Upper lobe of left lung (tissue), 6 donors: ENCODE measurements at regions not wholly inside any gene's neighbourhood (a gene's known extent, or its start where the extent isn't known, plus 50 kb on each side); places are given as distances from the start of the nearest gene placed in this dataset.

Source experiments
- ATAC-seq, 2 donors: fragments of 200-7000 bp; cut with Tn5 transposase; one replicate each; pipeline ENCODE4 v1.9.1; 2022; ENCODE audit warnings: mild to moderate bottlenecking in 2 of 2, moderate library complexity in 2 of 2; ENCODE audit not compliant: low FRiP score in 2 of 2
- DNase-seq, 2 donors: peaks; one replicate each; pipeline ENCODE4 v3.0.0-alpha.2; 2019 to 2020
- H3K27ac ChIP-seq, 4 donors: fragments of 200-600 bp; sonication (generic); one replicate each; pipeline ENCODE4 v1.5.1; 2016 to 2019
- H3K27me3 ChIP-seq, 4 donors: fragments of 200-600 bp; sonication (generic); one replicate each; pipeline ENCODE4 v1.5.1; 2017 to 2019
- H3K36me3 ChIP-seq, 4 donors: fragments of 200-600 bp; sonication (generic); one replicate each; pipeline ENCODE4 v1.5.1; 2016 to 2019
- H3K4me1 ChIP-seq, 4 donors: fragments of 200-600 bp; sonication (generic); one replicate each; pipeline ENCODE4 v1.5.1; 2018 to 2019
- H3K4me3 ChIP-seq, 4 donors: fragments of 200-600 bp; sonication (generic); one replicate each; pipeline ENCODE4 v1.5.1; 2017 to 2019; ENCODE audit warnings: mild to moderate bottlenecking in 2 of 4, moderate library complexity in 1 of 4
- H3K9me3 ChIP-seq, 4 donors: fragments of 200-600 bp; sonication (generic); one replicate each; pipeline ENCODE4 v1.5.1; 2018 to 2019
- EP300 ChIP-seq, 4 donors: sonication (generic); formaldehyde crosslinking; IDR thresholded peaks; one replicate each; pipeline ENCODE4 v1.5.1; 2017; ENCODE audit warnings: antibody characterized with exemption in 4 of 4, control low read depth in 2 of 4
- POLR2A ChIP-seq, 4 donors: fragments of 450-650 bp; IDR thresholded peaks; one replicate each; pipeline ENCODE4 v1.5.1; 2016 to 2017; ENCODE audit warnings: antibody characterized with exemption in 4 of 4, mild to moderate bottlenecking in 2 of 4
- POLR2AphosphoS5 ChIP-seq, 2 donors: sonication (generic); formaldehyde crosslinking; IDR thresholded peaks; one replicate each; pipeline ENCODE4 v1.5.1; 2017; ENCODE audit warnings: antibody characterized with exemption in 2 of 2
- whole genome bisulfite sequencing, 2 donors: methylation state at CpG; one replicate each; pipeline ENCODE4 v1.1.5; 2017 to 2018; 5-methylcytosine and 5-hydroxymethylcytosine counted together
- TF ChIP-seq, protein P1 (sequence below), 6 experiments: fragments of 450-650 bp in 4 of 6; fragments of 200-600 bp in 2 of 6; sonication (generic) in 2 of 6; IDR thresholded peaks; one replicate each; pipeline ENCODE4 v1.5.1; 2016 to 2019; ENCODE audit warnings: antibody characterized with exemption in 6 of 6
- donor health status: DM: no; HTN: no; CAD: no; lungs with moderate emphysema.
- donor health status: DM: no; HTN: yes; CAD: no; lungs with severe emphysema.

DNA sequence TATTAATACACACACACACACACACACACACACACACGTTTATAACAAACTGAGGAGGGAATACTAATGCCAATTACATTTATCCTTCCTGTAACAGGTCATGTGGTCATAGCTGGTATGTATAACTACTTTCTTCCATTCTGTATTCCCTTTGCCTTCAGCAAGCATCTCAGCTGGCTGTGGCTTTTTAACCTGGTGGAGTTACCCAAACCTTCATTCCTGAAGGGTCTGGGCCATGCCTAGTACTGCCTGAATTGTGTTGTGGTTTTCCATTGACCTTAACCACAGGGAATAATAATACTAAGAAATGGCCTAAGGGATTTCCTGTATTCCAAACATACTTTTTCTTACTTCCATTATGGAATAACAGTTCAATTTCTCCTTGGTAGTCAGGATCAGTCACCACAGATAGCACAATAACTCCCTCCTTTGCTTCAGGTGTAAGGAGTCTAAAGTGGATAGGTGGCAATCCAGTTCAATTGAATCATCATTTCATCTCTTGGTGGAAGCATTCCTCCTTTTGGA lies 222.2 kb upstream of the MEF2C start:
- DNase-seq = no peak
- no peaks in the 10 kb centered on the region for H3K4me1 ChIP-seq
- WGBS, 2 donors = 5 to 38% methylated on average over 1 of the region's 1 CpG
- no peaks in the 10 kb centered on the region for H3K27me3 ChIP-seq
- H3K4me3 ChIP-seq = no peak overlapping the region
- no peak for ATAC-seq
- no peaks in the 10 kb centered on the region for H3K36me3 ChIP-seq
- no peaks in the 10 kb centered on the region for H3K9me3 ChIP-seq
- no peak for TF ChIP-seq POLR2AphosphoS5 (IDR thresholded peaks at IDR 0.05)
- no peak for TF ChIP-seq EP300 (IDR thresholded peaks at IDR 0.05)
- TF ChIP-seq, protein P1, sequence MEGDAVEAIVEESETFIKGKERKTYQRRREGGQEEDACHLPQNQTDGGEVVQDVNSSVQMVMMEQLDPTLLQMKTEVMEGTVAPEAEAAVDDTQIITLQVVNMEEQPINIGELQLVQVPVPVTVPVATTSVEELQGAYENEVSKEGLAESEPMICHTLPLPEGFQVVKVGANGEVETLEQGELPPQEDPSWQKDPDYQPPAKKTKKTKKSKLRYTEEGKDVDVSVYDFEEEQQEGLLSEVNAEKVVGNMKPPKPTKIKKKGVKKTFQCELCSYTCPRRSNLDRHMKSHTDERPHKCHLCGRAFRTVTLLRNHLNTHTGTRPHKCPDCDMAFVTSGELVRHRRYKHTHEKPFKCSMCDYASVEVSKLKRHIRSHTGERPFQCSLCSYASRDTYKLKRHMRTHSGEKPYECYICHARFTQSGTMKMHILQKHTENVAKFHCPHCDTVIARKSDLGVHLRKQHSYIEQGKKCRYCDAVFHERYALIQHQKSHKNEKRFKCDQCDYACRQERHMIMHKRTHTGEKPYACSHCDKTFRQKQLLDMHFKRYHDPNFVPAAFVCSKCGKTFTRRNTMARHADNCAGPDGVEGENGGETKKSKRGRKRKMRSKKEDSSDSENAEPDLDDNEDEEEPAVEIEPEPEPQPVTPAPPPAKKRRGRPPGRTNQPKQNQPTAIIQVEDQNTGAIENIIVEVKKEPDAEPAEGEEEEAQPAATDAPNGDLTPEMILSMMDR (IDR thresholded peaks at IDR 0.05) = no peak
- TF ChIP-seq POLR2A (IDR thresholded peaks at IDR 0.05) = no peak
- no peak overlapping the region for H3K27ac ChIP-seq

DNA sequence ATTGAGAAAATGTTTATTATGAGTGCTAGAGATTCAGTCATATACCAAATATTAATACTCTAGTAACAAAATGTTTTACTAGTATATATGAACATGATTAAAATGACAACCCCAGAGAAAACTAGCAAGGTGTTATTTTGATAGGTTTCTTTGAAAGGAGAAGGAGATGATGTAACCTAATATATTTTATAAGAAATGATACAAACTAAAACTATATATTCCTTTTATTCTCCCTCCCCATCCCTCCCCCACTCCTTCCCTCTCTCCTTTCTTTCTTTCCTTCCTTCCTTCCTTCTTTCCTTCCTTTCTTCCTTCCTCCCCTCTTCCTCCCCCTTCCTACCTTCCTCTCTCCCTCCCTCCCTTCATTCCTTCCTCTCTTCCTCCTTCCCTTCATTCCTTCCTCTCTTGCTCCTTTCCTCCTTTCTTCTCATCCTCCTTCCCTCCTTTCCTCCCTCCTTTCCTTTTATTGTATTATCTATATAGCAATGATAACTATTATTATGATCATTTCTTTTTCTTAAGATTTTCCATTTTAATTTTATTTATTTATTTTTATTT lies 215.3 kb upstream of the MEF2C start:
- no peak overlapping the region for H3K4me3 ChIP-seq
- H3K36me3 ChIP-seq = no peaks in the 10 kb centered on the region
- no peaks in the 10 kb centered on the region for H3K4me1 ChIP-seq
- DNase-seq (no peak), ATAC-seq (no peak)
- H3K27ac ChIP-seq = no peak overlapping the region
- H3K9me3 ChIP-seq = no peaks in the 10 kb centered on the region
- no peak for TF ChIP-seq POLR2AphosphoS5 (IDR thresholded peaks at IDR 0.05)
- no peak for TF ChIP-seq EP300 (IDR thresholded peaks at IDR 0.05)
- no peak for TF ChIP-seq POLR2A (IDR thresholded peaks at IDR 0.05)
- TF ChIP-seq, protein P1 (IDR thresholded peaks at IDR 0.05) = no peak
- no peaks in the 10 kb centered on the region for H3K27me3 ChIP-seq

DNA sequence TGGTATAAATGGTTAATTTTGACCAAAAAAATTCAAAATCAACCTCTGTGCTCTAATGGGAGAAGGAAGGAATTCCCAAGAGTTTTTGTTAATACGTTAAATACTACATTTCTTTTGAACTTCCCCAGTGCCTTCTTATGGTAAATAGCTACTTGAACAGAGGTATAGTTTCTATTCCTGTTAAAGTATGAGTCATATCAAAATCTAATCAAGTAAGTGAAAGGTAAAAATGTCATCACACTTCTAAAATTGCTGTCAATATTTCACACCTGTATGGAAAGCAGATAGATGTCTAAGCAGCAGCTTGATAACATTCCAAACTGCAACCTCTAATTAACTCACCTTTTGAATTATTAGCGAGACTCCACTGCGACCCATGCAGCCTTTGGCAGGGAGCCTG lies 214.1 kb upstream of the MEF2C start:
- ATAC-seq (no peak), DNase-seq (no peak)
- H3K36me3 ChIP-seq = no peaks in the 10 kb centered on the region
- H3K27me3 ChIP-seq = no peaks in the 10 kb centered on the region
- TF ChIP-seq POLR2A (IDR thresholded peaks at IDR 0.05) = no peak
- TF ChIP-seq POLR2AphosphoS5 (IDR thresholded peaks at IDR 0.05) = no peak
- no peak for TF ChIP-seq EP300 (IDR thresholded peaks at IDR 0.05)
- TF ChIP-seq, protein P1 (IDR thresholded peaks at IDR 0.05) = no peak
- no peak overlapping the region for H3K27ac ChIP-seq
- H3K4me3 ChIP-seq = no peak overlapping the region
- 66 to 78% methylated on average over 3 of the region's 3 CpGs for whole genome bisulfite sequencing, 2 donors
- H3K9me3 ChIP-seq = no peaks in the 10 kb centered on the region
- no peaks in the 10 kb centered on the region for H3K4me1 ChIP-seq

DNA sequence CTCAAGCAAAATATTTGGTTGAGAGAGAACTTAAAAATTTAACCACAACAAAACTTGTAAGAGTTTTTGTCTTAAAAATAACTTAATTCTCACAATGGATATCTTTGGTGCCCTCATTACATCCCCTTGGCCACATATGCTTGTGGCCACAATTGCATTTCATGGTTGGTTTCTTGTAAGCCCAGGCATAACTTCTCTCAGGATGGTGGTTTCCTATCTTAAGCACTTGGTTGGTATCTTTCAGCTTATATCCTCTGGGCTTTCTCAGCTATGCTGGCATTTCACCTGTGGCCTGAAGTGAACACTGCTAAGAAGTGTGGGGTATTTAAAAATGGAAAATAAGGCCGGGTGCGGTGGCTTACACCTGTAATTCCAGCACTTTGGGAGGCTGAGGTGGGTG lies 212.4 kb upstream of the MEF2C start:
- Histone ChIP-seq H3K4me1 (no peaks in the 10 kb centered on the region), H3K27me3 (no peaks in the 10 kb centered on the region), H3K27ac (no peak overlapping the region), H3K9me3 (no peaks in the 10 kb centered on the region), H3K4me3 (no peak overlapping the region), H3K36me3 (no peaks in the 10 kb centered on the region)
- no peak for ATAC-seq
- DNase-seq = no peak
- 92 to 98% methylated on average over 2 of the region's 2 CpGs for WGBS, 2 donors
- no peak for TF ChIP-seq POLR2A (IDR thresholded peaks at IDR 0.05)
- TF ChIP-seq POLR2AphosphoS5 (IDR thresholded peaks at IDR 0.05) = no peak
- no peak for TF ChIP-seq EP300 (IDR thresholded peaks at IDR 0.05)
- TF ChIP-seq, protein P1 (IDR thresholded peaks at IDR 0.05) = no peak

DNA sequence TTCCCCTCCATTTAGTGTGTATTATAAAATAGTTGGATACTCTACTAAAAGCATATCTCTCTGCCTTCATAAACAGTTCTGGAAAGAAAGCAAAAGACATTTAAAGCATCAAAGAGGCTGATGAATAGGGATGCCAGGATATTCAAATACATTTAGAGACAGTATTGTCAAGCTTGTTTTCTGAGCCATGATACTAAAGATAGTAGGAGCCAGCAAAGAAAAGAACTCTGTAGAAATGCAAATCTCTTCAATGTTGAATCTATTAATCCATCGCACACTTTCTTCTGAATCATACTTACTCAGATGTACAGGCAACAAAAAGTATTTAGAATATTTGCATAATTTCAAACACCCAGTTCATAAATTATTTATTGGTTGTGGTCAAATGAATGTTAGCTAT lies 207.1 kb upstream of the MEF2C start:
- H3K9me3 ChIP-seq = no peaks in the 10 kb centered on the region
- no peaks in the 10 kb centered on the region for H3K27me3 ChIP-seq
- ATAC-seq = no peak
- H3K27ac ChIP-seq = no peak overlapping the region
- 94 to 100% methylated on average over 1 of the region's 1 CpG for WGBS, 2 donors
- no peak for TF ChIP-seq POLR2AphosphoS5 (IDR thresholded peaks at IDR 0.05)
- no peak for TF ChIP-seq POLR2A (IDR thresholded peaks at IDR 0.05)
- TF ChIP-seq, protein P1 (IDR thresholded peaks at IDR 0.05) = no peak
- TF ChIP-seq EP300 (IDR thresholded peaks at IDR 0.05) = no peak
- H3K4me3 ChIP-seq = no peak overlapping the region
- no peaks in the 10 kb centered on the region for H3K4me1 ChIP-seq
- no peaks in the 10 kb centered on the region for H3K36me3 ChIP-seq
- DNase-seq = no peak
